Loucy (cell line): ENCODE measurements at regions not wholly inside any gene's neighbourhood (a gene's known extent, or its start where the extent isn't known, plus 50 kb on each side); places are given as distances from the start of the nearest gene placed in this dataset.

ENCODE experiments used
- H2AFZ ChIP-seq: fragments of 200-600 bp; sonication (generic); 2 replicates; pipeline ENCODE4 v1.6.0; 2016; ENCODE audit warnings: antibody characterized with exemption, mild to moderate bottlenecking, low read length, moderate library complexity
- H3F3A ChIP-seq: fragments of 200-600 bp; 2 replicates; pipeline ENCODE4 v1.6.0; 2016; ENCODE audit warnings: antibody characterized with exemption, low read depth, mild to moderate bottlenecking
- H3K27me3 ChIP-seq: fragments of 200-600 bp; sonication (generic); 2 replicates; pipeline ENCODE4 v1.6.1; 2014; ENCODE audit warnings: low read length, mild to moderate bottlenecking; ENCODE audit not compliant: insufficient read depth, poor library complexity, severe bottlenecking
- H3K36me3 ChIP-seq: fragments of 200-600 bp; sonication (generic); 2 replicates; pipeline ENCODE4 v1.6.1; 2016; ENCODE audit warnings: low read length; ENCODE audit not compliant: insufficient read depth
- H3K4me1 ChIP-seq: fragments of 200-600 bp; sonication (generic); 2 replicates; pipeline ENCODE4 v1.5.1; 2014; ENCODE audit warnings: low read length, mild to moderate bottlenecking; ENCODE audit not compliant: insufficient read depth, poor library complexity, severe bottlenecking
- H3K4me2 ChIP-seq: fragments of 200-600 bp; sonication (generic); 2 replicates; pipeline ENCODE4 v1.6.0; 2014; ENCODE audit warnings: antibody characterized with exemption, low read length, low read depth, mild to moderate bottlenecking; ENCODE audit not compliant: poor library complexity, severe bottlenecking
- H3K4me3 ChIP-seq: fragments of 200-600 bp; sonication (generic); 2 replicates; pipeline ENCODE4 v1.5.1; 2014; ENCODE audit warnings: low read length, mild to moderate bottlenecking, mixed read lengths; ENCODE audit not compliant: poor library complexity, severe bottlenecking
- H3K79me2 ChIP-seq: fragments of 200-600 bp; sonication (generic); 2 replicates; pipeline ENCODE4 v1.6.1; 2014; ENCODE audit warnings: low read length; ENCODE audit not compliant: insufficient read depth
- H3K9ac ChIP-seq: fragments of 200-600 bp; sonication (generic); 2 replicates; pipeline ENCODE4 v1.6.0; 2014; ENCODE audit warnings: mild to moderate bottlenecking, low read depth, low read length, moderate library complexity; ENCODE audit not compliant: poor library complexity, severe bottlenecking
- H3K9me2 ChIP-seq: fragments of 200-600 bp; sonication (generic); replicated peaks from 2 replicates; pipeline ENCODE4 v1.6.1; 2016; ENCODE audit warnings: low read depth, low read length, mixed read lengths
- H3K9me3 ChIP-seq: fragments of 200-600 bp; sonication (generic); 2 replicates; pipeline ENCODE4 v1.6.1; 2014; ENCODE audit warnings: mild to moderate bottlenecking, antibody characterized with exemption, low read length, low read depth; ENCODE audit not compliant: insufficient read depth
- H4K20me1 ChIP-seq: fragments of 200-600 bp; sonication (generic); 2 replicates; pipeline ENCODE4 v1.6.0; 2014; ENCODE audit warnings: antibody characterized with exemption, low read length, mild to moderate bottlenecking; ENCODE audit not compliant: insufficient read depth, poor library complexity, severe bottlenecking
- EZH2phosphoT487 ChIP-seq: fragments of 200-600 bp; IDR thresholded peaks from 2 replicates; pipeline ENCODE4 v1.6.1; 2018; ENCODE audit warnings: antibody characterized with exemption, mild to moderate bottlenecking, moderate library complexity, borderline replicate concordance
- TF ChIP-seq, protein P1 (sequence below): fragments of 200-600 bp; sonication (generic); conservative IDR thresholded peaks from 2 replicates; pipeline ENCODE4 v1.5.1; 2014; ENCODE audit warnings: mild to moderate bottlenecking, antibody characterized with exemption, low read length

DNA sequence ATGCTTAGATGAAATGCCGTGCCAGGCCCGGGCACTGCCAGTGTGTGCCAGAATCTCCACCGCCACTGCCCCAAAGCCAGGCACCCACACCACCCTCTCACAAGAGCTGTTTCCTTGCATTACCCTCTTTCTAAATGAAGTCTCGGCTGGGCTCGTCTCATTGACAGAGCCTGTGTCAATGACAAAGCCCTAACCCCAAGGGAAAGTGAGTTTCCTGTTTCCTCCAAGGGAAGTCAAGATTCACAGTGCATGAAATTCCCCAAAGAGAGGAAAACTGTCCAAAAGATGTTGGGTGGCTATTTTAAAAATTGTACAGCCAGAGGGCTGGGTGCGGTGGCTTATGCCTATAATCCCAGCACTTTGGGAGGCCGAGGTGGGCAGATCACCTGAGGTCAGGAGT is 75.4 kb upstream of the AKAP12 start:
- no peaks in the 10 kb centered on the region for H3K27me3 ChIP-seq
- no peaks in the 10 kb centered on the region for H4K20me1 ChIP-seq
- TF ChIP-seq, protein P1, sequence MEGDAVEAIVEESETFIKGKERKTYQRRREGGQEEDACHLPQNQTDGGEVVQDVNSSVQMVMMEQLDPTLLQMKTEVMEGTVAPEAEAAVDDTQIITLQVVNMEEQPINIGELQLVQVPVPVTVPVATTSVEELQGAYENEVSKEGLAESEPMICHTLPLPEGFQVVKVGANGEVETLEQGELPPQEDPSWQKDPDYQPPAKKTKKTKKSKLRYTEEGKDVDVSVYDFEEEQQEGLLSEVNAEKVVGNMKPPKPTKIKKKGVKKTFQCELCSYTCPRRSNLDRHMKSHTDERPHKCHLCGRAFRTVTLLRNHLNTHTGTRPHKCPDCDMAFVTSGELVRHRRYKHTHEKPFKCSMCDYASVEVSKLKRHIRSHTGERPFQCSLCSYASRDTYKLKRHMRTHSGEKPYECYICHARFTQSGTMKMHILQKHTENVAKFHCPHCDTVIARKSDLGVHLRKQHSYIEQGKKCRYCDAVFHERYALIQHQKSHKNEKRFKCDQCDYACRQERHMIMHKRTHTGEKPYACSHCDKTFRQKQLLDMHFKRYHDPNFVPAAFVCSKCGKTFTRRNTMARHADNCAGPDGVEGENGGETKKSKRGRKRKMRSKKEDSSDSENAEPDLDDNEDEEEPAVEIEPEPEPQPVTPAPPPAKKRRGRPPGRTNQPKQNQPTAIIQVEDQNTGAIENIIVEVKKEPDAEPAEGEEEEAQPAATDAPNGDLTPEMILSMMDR, result no peak
- TF ChIP-seq EZH2phosphoT487, result no peak
- H3K9me2 ChIP-seq, result no peaks in the 10 kb centered on the region
- H3F3A ChIP-seq, result no peaks in the 10 kb centered on the region
- no peak overlapping the region for H2AFZ ChIP-seq
- no peak overlapping the region for H3K4me3 ChIP-seq
- H3K4me2 ChIP-seq, result no peak overlapping the region
- H3K9ac ChIP-seq, result no peak overlapping the region
- no peaks in the 10 kb centered on the region for H3K9me3 ChIP-seq
- H3K36me3 ChIP-seq, result no peaks in the 10 kb centered on the region
- no peaks in the 10 kb centered on the region for H3K79me2 ChIP-seq
- H3K4me1 ChIP-seq, result no peaks in the 10 kb centered on the region

GRCh38 chr6:151166180-151166579 is 73.6 kb upstream of the AKAP12 start:
- H3K9ac ChIP-seq, result no peak overlapping the region
- no peaks in the 10 kb centered on the region for H4K20me1 ChIP-seq
- no peak overlapping the region for H3K4me3 ChIP-seq
- H3K79me2 ChIP-seq, result no peaks in the 10 kb centered on the region
- H3K4me2 ChIP-seq, result no peak overlapping the region
- TF ChIP-seq, protein P1, result no peak
- TF ChIP-seq EZH2phosphoT487, result no peak
- no peaks in the 10 kb centered on the region for H3K4me1 ChIP-seq
- H3K36me3 ChIP-seq, result no peaks in the 10 kb centered on the region
- no peaks in the 10 kb centered on the region for H3K9me3 ChIP-seq
- H2AFZ ChIP-seq, result no peak overlapping the region
- H3K27me3 ChIP-seq, result no peaks in the 10 kb centered on the region
- H3F3A ChIP-seq, result no peaks in the 10 kb centered on the region
- no peaks in the 10 kb centered on the region for H3K9me2 ChIP-seq

GRCh38 chr6:151167034-151167433 is 72.7 kb upstream of the AKAP12 start:
- Histone ChIP-seq H3K4me3 (no peak overlapping the region), H3F3A (no peaks in the 10 kb centered on the region)
- TF ChIP-seq, protein P1, result no peak
- no peak for TF ChIP-seq EZH2phosphoT487

More at GRCh38 chr6:151167034-151167433, 72.7 kb upstream of the AKAP12 start:
- H2AFZ ChIP-seq, result no peak overlapping the region
- H4K20me1 ChIP-seq, result no peaks in the 10 kb centered on the region
- no peaks in the 10 kb centered on the region for H3K9me3 ChIP-seq
- no peak overlapping the region for H3K9ac ChIP-seq
- H3K79me2 ChIP-seq, result no peaks in the 10 kb centered on the region
- H3K4me1 ChIP-seq, result no peaks in the 10 kb centered on the region
- no peak overlapping the region for H3K4me2 ChIP-seq
- H3K36me3 ChIP-seq, result no peaks in the 10 kb centered on the region
- H3K27me3 ChIP-seq, result no peaks in the 10 kb centered on the region
- no peaks in the 10 kb centered on the region for H3K9me2 ChIP-seq
